T-cell (primary cell): ENCODE measurements at regions not wholly inside any gene's neighbourhood (a gene's known extent, or its start where the extent isn't known, plus 50 kb on each side); places are given as distances from the start of the nearest gene placed in this dataset.

Source experiments
- ATAC-seq, 4 experiments: fragments of 200-7000 bp in 3 of 4; fragments of 150-1000 bp in 1 of 4; cut with Tn5 transposase; replicated peaks in 1 of 4; 1 replicate in 3 of 4; 2 replicates in 1 of 4; pipeline ENCODE4 v1.10.0; 2021; ENCODE audit warnings: moderate library complexity in 3 of 4, mild to moderate bottlenecking in 2 of 4, moderate number of reproducible peaks in 1 of 4
- CTCF ChIA-PET, 2 donors: fragments of 300-600 bp; sonication (Branson Sonifier 250); formaldehyde crosslinking; loops; one replicate each; lab custom pipeline; 2022; ENCODE audit warnings: antibody characterized with exemption in 2 of 2; lab: Charles Lee
- POLR2A ChIA-PET, 2 donors: fragments of 300-600 bp; sonication (Branson Sonifier 250); formaldehyde crosslinking; loops; one replicate each; lab custom pipeline; 2022; ENCODE audit warnings: antibody characterized with exemption in 2 of 2; lab: Charles Lee
- DNase-seq, 35 experiments: peaks; one replicate each; pipeline versions ENCODE4 v3.0.0 to v3.0.0-alpha.2; 2013 to 2023
- H3K27ac ChIP-seq: one replicate; pipeline ENCODE4 v1.5.1; 2013; ENCODE audit warnings: low read length
- H3K27me3 ChIP-seq, 2 experiments: replicated peaks in 1 of 2; 1 replicate in 1 of 2; 2 replicates in 1 of 2; pipeline versions ENCODE4 v1.6.1 to v1.7.0; 2013; ENCODE audit warnings: low read length in 1 of 2, mixed read lengths in 1 of 2; ENCODE audit not compliant: control insufficient read depth in 2 of 2, insufficient read depth in 2 of 2; ENCODE audit errors: extremely low read depth in 1 of 2
- H3K36me3 ChIP-seq, 2 donors: 1 replicate in 1 of 2; 2 replicates in 1 of 2; pipeline versions ENCODE4 v1.6.1 to v1.7.0; 2013; ENCODE audit warnings: low read length in 1 of 2; ENCODE audit not compliant: control insufficient read depth in 2 of 2, insufficient read depth in 1 of 2; ENCODE audit errors: extremely low read depth in 1 of 2
- H3K4me1 ChIP-seq, 2 experiments: 1 replicate in 1 of 2; 2 replicates in 1 of 2; pipeline versions ENCODE4 v1.6.1 to v1.7.0; 2013; ENCODE audit warnings: low read length in 2 of 2, mixed read lengths in 1 of 2; ENCODE audit not compliant: insufficient read depth in 2 of 2, control insufficient read depth in 1 of 2; ENCODE audit errors: extremely low read depth in 1 of 2
- H3K4me3 ChIP-seq, 2 donors: 1 replicate in 1 of 2; 2 replicates in 1 of 2; pipeline versions ENCODE4 v1.5.1 to v1.7.0; 2013; ENCODE audit warnings: mild to moderate bottlenecking in 2 of 2, low read length in 1 of 2, moderate library complexity in 1 of 2; ENCODE audit not compliant: control insufficient read depth in 1 of 2; ENCODE audit errors: extremely low read depth in 1 of 2
- H3K9me3 ChIP-seq: 2 replicates; pipeline ENCODE4 v1.7.0; 2013
- H3K27ac Mint-ChIP-seq, 2 donors: one replicate each; pipeline ENCODE4 v1.8.0; 2020 to 2021; ENCODE audit warnings: mild to moderate bottlenecking in 2 of 2, mixed read lengths in 2 of 2
- H3K27me3 Mint-ChIP-seq, 2 donors: one replicate each; pipeline ENCODE4 v1.8.0; 2021 to 2022; ENCODE audit warnings: mixed read lengths in 2 of 2
- H3K36me3 Mint-ChIP-seq: one replicate; pipeline ENCODE4 v1.8.0; 2021; ENCODE audit warnings: mixed read lengths
- H3K4me1 Mint-ChIP-seq, 3 donors: one replicate each; pipeline ENCODE4 v1.8.0; 2020 to 2022; ENCODE audit warnings: mixed read lengths in 3 of 3, mild to moderate bottlenecking in 1 of 3
- H3K4me3 Mint-ChIP-seq, 3 donors: one replicate each; pipeline ENCODE4 v1.8.0; 2020 to 2022; ENCODE audit warnings: mild to moderate bottlenecking in 3 of 3, mixed read lengths in 3 of 3, moderate library complexity in 3 of 3
- H3K9me3 Mint-ChIP-seq, 3 donors: one replicate each; pipeline ENCODE4 v1.8.0; 2020 to 2022; ENCODE audit warnings: mixed read lengths in 3 of 3
- WGBS: methylation state at CpG from one replicate; pipeline ENCODE4 v1.1.5; 2013; ENCODE audit warnings: missing lambda C conversion rate; ENCODE audit not compliant: insufficient coverage; 5-methylcytosine and 5-hydroxymethylcytosine counted together

DNA sequence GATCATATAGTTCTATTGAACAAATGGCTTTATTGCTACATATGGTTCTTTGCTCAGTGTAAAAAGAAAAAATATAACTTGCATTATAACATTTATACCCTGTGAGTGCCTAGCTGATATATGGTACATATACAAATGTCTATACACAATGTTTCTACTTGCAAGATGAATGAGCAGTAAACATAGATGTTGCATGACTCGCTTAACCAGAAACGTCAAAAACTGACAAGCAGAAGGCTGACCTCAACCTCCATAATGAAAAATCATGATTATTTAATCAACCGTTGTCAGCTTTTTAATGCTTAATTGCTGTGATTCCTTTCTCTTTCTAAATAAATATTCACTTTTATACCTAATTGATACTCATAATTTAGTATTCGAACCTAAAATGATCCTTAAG, 183.3 kb downstream of the PTN start:
- H3K36me3 Mint-ChIP-seq, result no peaks in the 10 kb centered on the region
- H3K4me3 Mint-ChIP-seq, result no peak overlapping the region
- Histone ChIP-seq H3K36me3 (no peaks in the 10 kb centered on the region), H3K27ac (no peak overlapping the region), H3K27me3 (no peaks in the 10 kb centered on the region), H3K4me1 (no peaks in the 10 kb centered on the region), H3K4me3 (no peak overlapping the region), H3K9me3 (no peaks in the 10 kb centered on the region)
- no CpG with 5 or more reads among the region's 4 CpGs for WGBS
- ATAC-seq (no peak), DNase-seq (no peak)
- ChIA-PET CTCF (no interaction called here), POLR2A (no interaction called here)
- no peaks in the 10 kb centered on the region for H3K27me3 Mint-ChIP-seq
- H3K4me1 Mint-ChIP-seq, result no peaks in the 10 kb centered on the region
- H3K9me3 Mint-ChIP-seq, result peaks cover 17 to 23% (median 17%) of the 10 kb centered on the region in 3 donors
- H3K27ac Mint-ChIP-seq, result no peak overlapping the region

DNA sequence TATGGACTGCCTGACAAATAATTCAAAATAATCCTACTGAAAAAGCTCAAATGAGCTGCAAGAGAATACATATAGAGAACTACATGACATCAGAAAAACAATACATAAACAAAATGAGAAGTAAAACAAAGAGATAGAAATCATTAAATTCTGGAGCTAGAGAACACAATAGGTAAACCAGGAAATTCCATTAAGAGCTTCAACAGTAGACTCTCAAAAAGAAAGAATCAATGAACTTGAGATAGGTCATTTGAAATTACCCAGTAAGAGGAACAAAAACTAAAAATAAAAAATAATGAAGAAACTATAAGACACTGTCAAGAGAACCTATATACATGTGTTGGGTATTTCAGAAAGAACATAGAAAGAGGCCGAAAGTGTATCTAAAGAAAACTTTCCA, 186.3 kb downstream of the PTN start:
- H3K4me1 Mint-ChIP-seq, result no peaks in the 10 kb centered on the region
- H3K4me3 ChIP-seq, result no peak overlapping the region
- H3K27me3 Mint-ChIP-seq, result no peaks in the 10 kb centered on the region
- H3K36me3 Mint-ChIP-seq, result no peaks in the 10 kb centered on the region
- CTCF ChIA-PET, result interaction anchor here in 1 of 2 donors (0.9 kb wide), 1 partner anchor 13 kb away, joined by 3 read pairs; no protein-coding TSS in a partner anchor
- H3K4me3 Mint-ChIP-seq, result no peak overlapping the region
- H3K27me3 ChIP-seq, result no peaks in the 10 kb centered on the region
- H3K9me3 Mint-ChIP-seq, result peaks cover 17 to 22% (median 19%) of the 10 kb centered on the region in 3 donors
- H3K36me3 ChIP-seq, result no peaks in the 10 kb centered on the region
- no peaks in the 10 kb centered on the region for H3K9me3 ChIP-seq
- POLR2A ChIA-PET, result no interaction called here
- no peak for ATAC-seq
- no CpG with 5 or more reads among the region's 1 CpG for WGBS
- H3K27ac ChIP-seq, result no peak overlapping the region
- DNase-seq, result no peak
- H3K27ac Mint-ChIP-seq, result no peak overlapping the region
- H3K4me1 ChIP-seq, result no peaks in the 10 kb centered on the region

DNA sequence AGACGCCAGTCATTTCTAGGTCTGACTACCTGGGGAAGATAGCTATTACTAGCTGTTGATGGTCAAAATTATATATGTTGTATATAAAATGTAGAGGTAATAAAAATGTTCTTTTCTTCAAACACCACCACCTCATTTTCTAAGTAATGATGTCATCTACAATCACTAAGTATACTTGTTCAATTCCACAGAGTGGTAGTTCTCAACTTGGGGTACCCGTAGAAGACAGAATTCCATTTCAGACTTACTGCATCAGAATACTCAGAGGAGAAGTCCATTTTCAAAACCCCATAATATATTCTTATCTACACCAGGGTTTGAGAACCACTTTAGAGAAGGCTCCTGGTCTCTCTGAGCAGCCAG, 191.9 kb downstream of the PTN start:
- ChIA-PET POLR2A (no interaction called here), CTCF (interaction anchor here in 1 of 2 donors (0.5 kb wide), 1 partner anchor 129 kb away, joined by 3 read pairs; no protein-coding TSS in a partner anchor)
- no peak overlapping the region for H3K4me3 Mint-ChIP-seq
- ATAC-seq (no peak), DNase-seq (no peak)
- Histone ChIP-seq H3K4me3 (no peak overlapping the region), H3K27ac (no peak overlapping the region), H3K27me3 (no peaks in the 10 kb centered on the region), H3K36me3 (no peaks in the 10 kb centered on the region), H3K9me3 (no peaks in the 10 kb centered on the region), H3K4me1 (no peaks in the 10 kb centered on the region)
- no peaks in the 10 kb centered on the region for H3K4me1 Mint-ChIP-seq
- no peaks in the 10 kb centered on the region for H3K36me3 Mint-ChIP-seq
- WGBS, result 100% methylated on average over 1 of the region's 2 CpGs
- H3K9me3 Mint-ChIP-seq, result peaks cover 9 to 13% (median 13%) of the 10 kb centered on the region in 3 donors
- H3K27me3 Mint-ChIP-seq, result no peaks in the 10 kb centered on the region
- H3K27ac Mint-ChIP-seq, result no peak overlapping the region

DNA sequence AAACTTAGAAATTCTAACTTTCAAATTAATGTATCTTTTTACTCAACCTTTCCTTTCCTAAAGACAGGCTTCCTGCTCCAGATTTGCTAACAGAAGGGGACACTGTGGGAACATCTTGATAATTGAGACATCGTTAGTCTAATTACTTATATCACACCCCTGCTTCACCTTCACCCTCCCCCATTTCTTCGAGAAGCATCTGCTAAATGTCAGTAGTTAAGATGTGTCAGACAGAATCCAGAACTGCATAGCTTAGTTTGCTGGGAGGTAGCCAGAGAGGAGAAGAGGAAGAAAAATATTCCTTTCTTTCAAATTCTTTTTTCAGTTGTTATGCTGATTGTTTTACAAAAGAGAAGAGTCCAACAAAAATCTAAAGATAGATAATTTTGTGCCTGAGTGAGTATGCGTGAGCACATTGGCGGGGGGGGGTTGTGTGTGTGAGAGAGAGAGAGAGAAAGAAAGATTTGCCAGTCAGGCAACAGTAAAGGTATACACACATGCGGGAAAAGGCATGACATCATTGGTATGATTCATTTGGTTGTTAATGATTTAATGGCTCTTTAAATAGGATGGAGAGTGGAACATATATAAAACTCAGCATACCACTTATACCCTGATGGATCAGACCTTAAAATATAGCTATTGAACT, 192.4 kb downstream of the PTN start:
- DNase-seq (no peak), ATAC-seq (no peak)
- Mint-ChIP-seq H3K4me1 (no peaks in the 10 kb centered on the region), H3K27me3 (no peaks in the 10 kb centered on the region), H3K9me3 (peaks cover 10 to 15% (median 11%) of the 10 kb centered on the region in 3 donors), H3K4me3 (no peak overlapping the region), H3K27ac (no peak overlapping the region), H3K36me3 (no peaks in the 10 kb centered on the region)
- H3K4me1 ChIP-seq, result no peaks in the 10 kb centered on the region
- H3K27ac ChIP-seq, result no peak overlapping the region
- H3K9me3 ChIP-seq, result no peaks in the 10 kb centered on the region
- ChIA-PET POLR2A (no interaction called here), CTCF (interaction anchor here in 1 of 2 donors (0.5 kb wide), 1 partner anchor 130 kb away, joined by 3 read pairs; no protein-coding TSS in a partner anchor)
- H3K27me3 ChIP-seq, result no peaks in the 10 kb centered on the region
- WGBS, result 88% methylated on average over 1 of the region's 5 CpGs
- H3K36me3 ChIP-seq, result no peaks in the 10 kb centered on the region
- H3K4me3 ChIP-seq, result no peak overlapping the region

DNA sequence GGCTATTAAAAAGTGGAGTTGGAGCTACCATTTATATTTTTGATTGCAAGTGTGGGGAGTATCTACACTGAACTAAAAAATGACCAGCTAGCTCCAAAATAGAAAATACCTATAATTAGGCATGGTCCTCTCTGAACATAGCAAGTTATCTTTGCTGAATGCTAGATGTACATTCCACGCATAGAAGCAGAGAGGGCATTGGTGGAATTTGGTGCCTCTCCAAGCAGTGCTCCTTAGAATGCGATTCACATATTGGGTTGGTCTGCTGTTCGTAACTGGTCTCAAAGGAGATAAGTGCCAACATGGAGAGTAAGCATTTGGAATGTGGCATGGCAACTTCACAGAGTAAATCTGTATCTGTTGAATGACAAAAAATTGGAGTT, 196.2 kb downstream of the PTN start:
- H3K27ac Mint-ChIP-seq, result no peak overlapping the region
- CTCF ChIA-PET, result no interaction called here
- Histone ChIP-seq H3K9me3 (no peaks in the 10 kb centered on the region), H3K27ac (no peak overlapping the region), H3K36me3 (no peaks in the 10 kb centered on the region), H3K4me3 (no peak overlapping the region), H3K27me3 (no peaks in the 10 kb centered on the region), H3K4me1 (no peaks in the 10 kb centered on the region)
- POLR2A ChIA-PET, result no interaction called here
- ATAC-seq (no peak), DNase-seq (no peak)
- no peaks in the 10 kb centered on the region for H3K4me1 Mint-ChIP-seq
- 100% methylated on average over 2 of the region's 3 CpGs for WGBS
- no peak overlapping the region for H3K4me3 Mint-ChIP-seq
- H3K27me3 Mint-ChIP-seq, result no peaks in the 10 kb centered on the region
- H3K9me3 Mint-ChIP-seq, result peaks cover 7 to 18% (median 14%) of the 10 kb centered on the region in 3 donors
- H3K36me3 Mint-ChIP-seq, result no peaks in the 10 kb centered on the region

DNA sequence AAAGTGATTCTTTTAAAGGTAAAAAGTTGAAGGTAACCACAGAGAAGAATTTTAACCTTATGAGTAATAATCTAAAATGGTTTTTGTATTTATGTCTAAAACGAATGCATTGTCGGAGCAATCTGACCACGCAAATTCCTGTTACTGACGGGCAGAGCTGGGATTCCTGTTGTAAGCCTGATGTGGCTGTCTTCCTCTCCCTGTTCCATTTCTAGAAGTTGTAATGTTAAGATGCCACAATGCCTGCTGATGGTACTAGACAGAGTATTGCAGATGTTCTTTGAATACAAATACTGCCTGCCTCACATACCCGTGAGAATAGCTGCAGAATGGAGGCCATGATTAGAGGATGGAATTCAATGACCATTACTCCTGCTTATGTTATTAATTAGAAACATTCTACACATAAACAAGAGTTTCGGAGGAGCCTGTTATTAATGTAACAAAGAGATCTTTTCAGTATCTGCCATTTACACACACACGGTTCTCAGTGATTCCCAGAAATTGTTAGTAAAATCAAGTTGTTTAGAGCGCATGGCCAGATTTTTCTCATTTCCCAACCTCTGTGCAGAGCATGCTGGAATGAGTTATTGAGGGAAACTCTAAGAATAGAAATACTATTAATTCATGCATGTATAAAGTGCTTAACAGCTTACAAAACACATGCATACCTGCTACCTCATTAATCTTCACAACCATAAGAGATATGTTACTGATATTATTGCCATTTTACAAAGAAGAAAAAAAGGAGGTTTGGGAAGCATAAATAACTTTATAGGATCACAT, 196.8 kb downstream of the PTN start:
- H3K9me3 Mint-ChIP-seq, result peaks cover 7 to 18% (median 14%) of the 10 kb centered on the region in 3 donors
- no peaks in the 10 kb centered on the region for H3K36me3 Mint-ChIP-seq
- no peak overlapping the region for H3K27ac Mint-ChIP-seq
- no CpG with 5 or more reads among the region's 8 CpGs for WGBS
- DNase-seq, result no peak
- Histone ChIP-seq H3K4me1 (no peaks in the 10 kb centered on the region), H3K4me3 (no peak overlapping the region), H3K36me3 (no peaks in the 10 kb centered on the region), H3K27ac (no peak overlapping the region), H3K27me3 (no peaks in the 10 kb centered on the region), H3K9me3 (no peaks in the 10 kb centered on the region)
- no peak overlapping the region for H3K4me3 Mint-ChIP-seq
- ChIA-PET CTCF (no interaction called here), POLR2A (no interaction called here)
- H3K27me3 Mint-ChIP-seq, result no peaks in the 10 kb centered on the region
- ATAC-seq, result no peak
- H3K4me1 Mint-ChIP-seq, result no peaks in the 10 kb centered on the region
